ENCODE measurements at regions not wholly inside any gene's neighbourhood (a gene's known extent, or its start where the extent isn't known, plus 50 kb on each side); places are given as distances from the start of the nearest gene placed in this dataset.
A peak's percentile ranks its signal among the peaks of the same experiment; 100 is the strongest.
"Not testable (repeated sequence)": the region's sequence is repeated elsewhere in the genome, so short reads cannot be mapped to it uniquely, and the experiment has no call there.

GRCh38 chr4:124933521-124933920 lies 221.0 kb upstream of the ANKRD50 start:
- no peaks in the 10 kb centered on the region for H3K79me2 ChIP-seq (ENCODE audit: low read depth)
- no peak overlapping the region for H3K4me3 ChIP-seq
- H3K27ac ChIP-seq = no peak overlapping the region
- no peaks in the 10 kb centered on the region for H3K9me2 ChIP-seq (ENCODE audit: insufficient read depth)
- H3K36me3 ChIP-seq (ENCODE audit: low read depth) = no peaks in the 10 kb centered on the region
- H3K27me3 ChIP-seq (ENCODE audit: insufficient read depth, low read depth) = no peaks in the 10 kb centered on the region
- no peak for TF ChIP-seq CTCF (conservative IDR thresholded peaks at IDR 0.05)
- no peak for TF ChIP-seq EZH2 (IDR thresholded peaks at IDR 0.05; ENCODE audit: low read depth)
- no TSS peak for BruUV-seq (replicated peaks)
- H2AFZ ChIP-seq = peak overlapping the region; percentile 18; the same call in 1 of the 2 replicates
- H4K20me1 ChIP-seq (ENCODE audit: insufficient read depth) = no peaks in the 10 kb centered on the region
- H3F3A ChIP-seq (ENCODE audit: insufficient read depth, low read depth) = no peaks in the 10 kb centered on the region
- DNase-seq = no peak
- intact Hi-C loops (cut with micrococcal nuclease; ENCODE audit: unreplicated experiment) = no loop called here
- ChIA-PET CTCF (no interaction called here), POLR2A (ENCODE audit: unreplicated experiment) (no interaction called here)
- no peaks in the 10 kb centered on the region for H3K9me3 ChIP-seq (ENCODE audit: insufficient read depth, low read depth)
- no peak overlapping the region for H3K4me2 ChIP-seq
- H3K4me1 ChIP-seq (replicated peaks; ENCODE audit: insufficient read depth) = peaks cover 7% of the 10 kb centered on the region; the same call in 1 of the 2 replicates

GRCh38 chr4:124932447-124932846 lies 219.9 kb upstream of the ANKRD50 start:
- no peak overlapping the region for H2AFZ ChIP-seq
- no peak for DNase-seq
- no peak overlapping the region for H3K4me2 ChIP-seq
- no peaks in the 10 kb centered on the region for H3K27me3 ChIP-seq (ENCODE audit: insufficient read depth, low read depth)
- POLR2A ChIA-PET (ENCODE audit: unreplicated experiment) = no interaction called here
- peaks cover 7% of the 10 kb centered on the region; the same call in 1 of the 2 replicates for H3K4me1 ChIP-seq (replicated peaks; ENCODE audit: insufficient read depth)
- TF ChIP-seq EZH2 (IDR thresholded peaks at IDR 0.05; ENCODE audit: low read depth) = no peak
- no peak for TF ChIP-seq CTCF (conservative IDR thresholded peaks at IDR 0.05)
- H3F3A ChIP-seq (ENCODE audit: insufficient read depth, low read depth) = no peaks in the 10 kb centered on the region
- intact Hi-C loops (cut with micrococcal nuclease; ENCODE audit: unreplicated experiment) = no loop called here
- H3K36me3 ChIP-seq (ENCODE audit: low read depth) = no peaks in the 10 kb centered on the region
- H4K20me1 ChIP-seq (ENCODE audit: insufficient read depth) = no peaks in the 10 kb centered on the region
- H3K79me2 ChIP-seq (ENCODE audit: low read depth) = no peaks in the 10 kb centered on the region
- H3K27ac ChIP-seq = no peak overlapping the region
- H3K9me3 ChIP-seq (ENCODE audit: insufficient read depth, low read depth) = no peaks in the 10 kb centered on the region
- H3K9me2 ChIP-seq (ENCODE audit: insufficient read depth) = no peaks in the 10 kb centered on the region
- CTCF ChIA-PET = no interaction called here
- H3K4me3 ChIP-seq = no peak overlapping the region
- BruUV-seq (replicated peaks) = no TSS peak

- BruUV-seq (replicated peaks) = no TSS peak
- TF ChIP-seq EZH2 (IDR thresholded peaks at IDR 0.05; ENCODE audit: low read depth) = no peak
- no peak overlapping the region for H3K4me3 ChIP-seq
- no peaks in the 10 kb centered on the region for H3K27me3 ChIP-seq (ENCODE audit: insufficient read depth, low read depth)
- H3K9me3 ChIP-seq (ENCODE audit: insufficient read depth, low read depth) = no peaks in the 10 kb centered on the region
- no peaks in the 10 kb centered on the region for H3K36me3 ChIP-seq (ENCODE audit: low read depth)
- H3K27ac ChIP-seq = no peak overlapping the region
- no peak overlapping the region for H2AFZ ChIP-seq
- ChIA-PET POLR2A (ENCODE audit: unreplicated experiment) (no interaction called here), CTCF (no interaction called here)
- no peaks in the 10 kb centered on the region for H4K20me1 ChIP-seq (ENCODE audit: insufficient read depth)
- H3K79me2 ChIP-seq (ENCODE audit: low read depth) = no peaks in the 10 kb centered on the region
- H3K4me1 ChIP-seq (replicated peaks; ENCODE audit: insufficient read depth) = peaks cover 7% of the 10 kb centered on the region; the same call in 1 of the 2 replicates
- no peak overlapping the region for H3K4me2 ChIP-seq
- intact Hi-C loops (cut with micrococcal nuclease; ENCODE audit: unreplicated experiment) = no loop called here
- no peaks in the 10 kb centered on the region for H3F3A ChIP-seq (ENCODE audit: insufficient read depth, low read depth)
- no peaks in the 10 kb centered on the region for H3K9me2 ChIP-seq (ENCODE audit: insufficient read depth)
- no peak for DNase-seq
These were observed 218.5 kb upstream of the ANKRD50 start for GRCh38 chr4:124931050-124931449.

GRCh38 chr4:124922748-124923147 lies 210.2 kb upstream of the ANKRD50 start:
- H3K36me3 ChIP-seq (ENCODE audit: low read depth); H4K20me1 ChIP-seq (ENCODE audit: insufficient read depth); H3K9me2 ChIP-seq (ENCODE audit: insufficient read depth); BruUV-seq (replicated peaks); H2AFZ ChIP-seq; DNase-seq; CTCF ChIA-PET; H3K4me3 ChIP-seq; H3K9me3 ChIP-seq (ENCODE audit: insufficient read depth, low read depth); POLR2A ChIA-PET (ENCODE audit: unreplicated experiment); H3K79me2 ChIP-seq (ENCODE audit: low read depth); H3K27me3 ChIP-seq (ENCODE audit: insufficient read depth, low read depth); H3K4me2 ChIP-seq; intact Hi-C loops (cut with micrococcal nuclease; ENCODE audit: unreplicated experiment); H3K27ac ChIP-seq; H3F3A ChIP-seq (ENCODE audit: insufficient read depth, low read depth); H3K4me1 ChIP-seq (replicated peaks; ENCODE audit: insufficient read depth): not testable (repeated sequence)
